Gastrocnemius medialis (tissue), 4 donors: ENCODE measurements at regions not wholly inside any gene's neighbourhood (a gene's known extent, or its start where the extent isn't known, plus 50 kb on each side); places are given as distances from the start of the nearest gene placed in this dataset.

Source experiments
- ATAC-seq, 2 donors: fragments of 150-250 bp; one replicate each; pipeline ENCODE4 v1.9.1; 2016
- DNase-seq, 2 donors: peaks; one replicate each; pipeline ENCODE4 v3.0.0-alpha.2; 2019
- H3K27ac ChIP-seq, 4 donors: fragments of 200-600 bp; sonication (generic); 1 replicate in 1 of 4; 2 replicates in 3 of 4; pipeline ENCODE4 v1.5.1; 2016 to 2018; ENCODE audit warnings: mild to moderate bottlenecking in 2 of 4, moderate library complexity in 1 of 4
- H3K27me3 ChIP-seq, 3 donors: fragments of 200-600 bp; sonication (generic) in 2 of 3; 1 replicate in 1 of 3; 2 replicates in 2 of 3; pipeline versions ENCODE4 v1.5.1 to v1.6.0; 2016 to 2019; ENCODE audit warnings: mild to moderate bottlenecking in 1 of 3, moderate library complexity in 1 of 3
- H3K36me3 ChIP-seq, 2 donors: fragments of 200-600 bp; sonication (generic) in 1 of 2; one replicate each; pipeline ENCODE4 v1.5.1; 2017 to 2018
- H3K4me1 ChIP-seq, 2 donors: fragments of 200-600 bp; sonication (generic) in 1 of 2; one replicate each; pipeline ENCODE4 v1.5.1; 2016 to 2017; ENCODE audit warnings: mild to moderate bottlenecking in 2 of 2
- H3K4me3 ChIP-seq, 4 donors: fragments of 200-600 bp; sonication (generic) in 3 of 4; 1 replicate in 1 of 4; 2 replicates in 3 of 4; pipeline ENCODE4 v1.5.1; 2016 to 2019; ENCODE audit warnings: mild to moderate bottlenecking in 2 of 4
- H3K9me3 ChIP-seq, 3 donors: fragments of 200-600 bp; sonication (generic) in 2 of 3; 1 replicate in 1 of 3; 2 replicates in 2 of 3; pipeline ENCODE4 v1.5.1; 2016 to 2019
- CTCF ChIP-seq, 5 experiments: fragments of 450-650 bp in 3 of 5; fragments of 200-600 bp in 2 of 5; sonication (generic) in 2 of 5; IDR thresholded peaks in 4 of 5; conservative IDR thresholded peaks in 1 of 5; 1 replicate in 4 of 5; 2 replicates in 1 of 5; pipeline ENCODE4 v1.5.1; 2016 to 2019; ENCODE audit warnings: antibody characterized with exemption in 5 of 5, mild to moderate bottlenecking in 3 of 5, moderate library complexity in 3 of 5
- POLR2A ChIP-seq, 2 donors: fragments of 450-650 bp; IDR thresholded peaks; one replicate each; pipeline ENCODE4 v1.6.1; 2017; ENCODE audit warnings: antibody characterized with exemption in 2 of 2, mild to moderate bottlenecking in 2 of 2, moderate library complexity in 2 of 2
- in situ Hi-C, 4 donors: fragments of 200-750 bp; cut with MboI; loops; one replicate each; pipeline versions ENCODE4 v1.15.0 to v1.8.0; 2017; ENCODE audit warnings: low sequenced_read_pairs in 4 of 4
- intact Hi-C: fragments of 100-400 bp; cut with DNase I; formaldehyde crosslinking; loops from one replicate; pipeline ENCODE4 v1.15.1; 2023; ENCODE audit warnings: low total_unique reads

- Histone ChIP-seq H3K4me3 (no peak overlapping the region), H3K4me1 (no peaks in the 10 kb centered on the region), H3K9me3 (no peaks in the 10 kb centered on the region), H3K27me3 (no peaks in the 10 kb centered on the region), H3K27ac (no peak overlapping the region), H3K36me3 (no peaks in the 10 kb centered on the region)
- DNase-seq (no peak), ATAC-seq (no peak)
- in situ Hi-C loops, result no loop called here
- TF ChIP-seq CTCF (IDR thresholded peaks at IDR 0.05 in 4 of 5, conservative IDR thresholded peaks at IDR 0.05 in 1 of 5) (no peak), POLR2A (IDR thresholded peaks at IDR 0.05) (no peak)
- intact Hi-C loops, result no loop called here
Observed at GRCh38 chr10:108632144-108632543, 1291.2 kb downstream of the XPNPEP1 start.

GRCh38 chr10:108631332-108631731 lies 1292.0 kb downstream of the XPNPEP1 start:
- Histone ChIP-seq H3K4me3 (no peak overlapping the region), H3K27me3 (no peaks in the 10 kb centered on the region), H3K9me3 (no peaks in the 10 kb centered on the region), H3K36me3 (no peaks in the 10 kb centered on the region), H3K4me1 (no peaks in the 10 kb centered on the region), H3K27ac (no peak overlapping the region)
- intact Hi-C loops, result no loop called here
- DNase-seq, result no peak
- ATAC-seq, result no peak
- no peak for TF ChIP-seq CTCF (IDR thresholded peaks at IDR 0.05 in 4 of 5, conservative IDR thresholded peaks at IDR 0.05 in 1 of 5)
- no peak for TF ChIP-seq POLR2A (IDR thresholded peaks at IDR 0.05)
- in situ Hi-C loops, result no loop called here

DNA sequence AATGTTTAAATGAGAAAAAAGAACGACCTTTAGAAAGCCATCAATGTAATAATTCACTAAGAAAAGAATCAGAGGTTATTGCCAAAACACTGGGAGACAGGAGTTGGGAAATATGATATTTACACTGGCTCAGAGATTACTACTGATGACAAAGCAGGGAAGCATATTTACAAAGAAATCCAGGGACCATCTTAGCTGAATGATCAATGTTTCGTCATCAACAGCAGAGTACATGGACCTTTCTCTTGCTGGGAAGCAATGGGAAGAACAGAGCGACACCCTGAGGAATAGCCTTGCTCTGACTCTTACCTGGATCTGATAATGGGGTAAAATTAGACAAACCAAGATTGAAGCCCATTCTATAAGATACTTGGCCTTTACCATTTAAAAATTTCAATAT lies 1293.5 kb downstream of the XPNPEP1 start:
- intact Hi-C loops (no loop called here), in situ Hi-C loops (no loop called here)
- Histone ChIP-seq H3K36me3 (no peaks in the 10 kb centered on the region), H3K9me3 (no peaks in the 10 kb centered on the region), H3K27me3 (no peaks in the 10 kb centered on the region), H3K27ac (no peak overlapping the region), H3K4me3 (no peak overlapping the region), H3K4me1 (no peaks in the 10 kb centered on the region)
- DNase-seq (no peak), ATAC-seq (no peak)
- TF ChIP-seq CTCF (IDR thresholded peaks at IDR 0.05 in 4 of 5, conservative IDR thresholded peaks at IDR 0.05 in 1 of 5), result no peak
- no peak for TF ChIP-seq POLR2A (IDR thresholded peaks at IDR 0.05)

GRCh38 chr10:108624052-108624451 lies 1299.3 kb downstream of the XPNPEP1 start:
- DNase-seq, result no peak
- in situ Hi-C loops, result no loop called here
- ATAC-seq, result no peak
- H3K9me3 ChIP-seq, result no peaks in the 10 kb centered on the region
- H3K4me3 ChIP-seq, result no peak overlapping the region
- no peaks in the 10 kb centered on the region for H3K4me1 ChIP-seq
- no peaks in the 10 kb centered on the region for H3K36me3 ChIP-seq
- no peaks in the 10 kb centered on the region for H3K27me3 ChIP-seq
- TF ChIP-seq CTCF (IDR thresholded peaks at IDR 0.05 in 4 of 5, conservative IDR thresholded peaks at IDR 0.05 in 1 of 5) (no peak), POLR2A (IDR thresholded peaks at IDR 0.05) (no peak)
- no peak overlapping the region for H3K27ac ChIP-seq
- intact Hi-C loops, result no loop called here

DNA sequence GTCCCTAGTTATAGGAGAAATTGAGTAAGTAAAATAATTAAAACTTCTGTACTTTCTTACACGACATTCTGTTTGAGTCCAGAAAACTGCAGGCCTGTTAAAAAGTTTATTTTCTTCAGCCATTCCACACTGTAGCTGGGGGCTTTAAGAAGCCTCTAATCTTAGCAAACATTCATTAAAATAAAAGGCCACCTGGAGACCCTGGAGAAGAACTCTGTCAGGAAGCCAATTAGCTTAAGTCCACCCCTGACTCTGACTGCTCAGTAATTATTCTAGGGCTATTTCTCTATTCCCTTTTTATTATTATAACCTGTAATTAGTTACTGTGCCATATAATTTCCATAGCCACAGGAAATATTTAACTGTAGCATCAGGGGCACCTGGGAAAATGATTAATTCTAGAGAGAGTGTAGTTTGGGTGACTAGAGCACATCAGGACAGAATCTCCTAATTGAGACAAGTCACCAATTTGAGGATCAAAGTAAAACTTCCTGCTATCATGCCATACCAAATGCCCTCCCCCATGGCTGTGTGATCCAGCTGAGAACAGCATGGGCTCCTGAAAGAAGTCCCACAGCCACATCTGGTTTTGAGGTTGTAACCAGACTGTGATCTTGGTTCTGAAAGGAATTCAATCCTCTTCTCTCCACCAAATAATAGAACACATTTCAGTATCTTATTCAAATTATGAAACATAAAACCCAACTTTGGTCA lies 1302.3 kb downstream of the XPNPEP1 start:
- Histone ChIP-seq H3K9me3 (no peaks in the 10 kb centered on the region), H3K4me3 (no peak overlapping the region), H3K36me3 (no peaks in the 10 kb centered on the region), H3K27me3 (no peaks in the 10 kb centered on the region), H3K27ac (no peak overlapping the region), H3K4me1 (no peaks in the 10 kb centered on the region)
- intact Hi-C loops, result no loop called here
- TF ChIP-seq POLR2A (IDR thresholded peaks at IDR 0.05) (no peak), CTCF (IDR thresholded peaks at IDR 0.05 in 4 of 5, conservative IDR thresholded peaks at IDR 0.05 in 1 of 5) (no peak)
- in situ Hi-C loops, result no loop called here
- DNase-seq (no peak), ATAC-seq (no peak)
